ENCODE measurements at regions not wholly inside any gene's neighbourhood (a gene's known extent, or its start where the extent isn't known, plus 50 kb on each side); places are given as distances from the start of the nearest gene placed in this dataset.

GRCh38 chr5:74079971-74080556, 454.1 kb downstream of the ARHGEF28 start:
- Histone ChIP-seq H3K4me3 (no peak overlapping the region), H3K27ac (no peak overlapping the region), H3K36me3 (no peaks in the 10 kb centered on the region), H3K27me3 (no peaks in the 10 kb centered on the region), H3K9me3 (replicated peaks) (no peaks in the 10 kb centered on the region), H3K4me1 (peaks cover 19% of the 10 kb centered on the region)
- no peak for DNase-seq

- H3K27me3 ChIP-seq = no peaks in the 10 kb centered on the region
- peak overlapping the region; percentile 53 for H3K27ac ChIP-seq
Observed at GRCh38 chr5:74075501-74076484, 449.8 kb downstream of the ARHGEF28 start.

GRCh38 chr5:74074111-74074510, 448.1 kb downstream of the ARHGEF28 start:
- H3K27ac ChIP-seq = peak overlapping the region; percentile 53
- peaks cover 52% of the 10 kb centered on the region for H3K4me1 ChIP-seq
- H3K9me3 ChIP-seq (replicated peaks) = 0 out of 2 replicates have a peak, but pooled peaks cover 3% of the 10 kb centered on the region
- H3K4me3 ChIP-seq = no peak overlapping the region
- peak; percentile 14 to 52 for DNase-seq
- no peaks in the 10 kb centered on the region for H3K27me3 ChIP-seq
- H3K36me3 ChIP-seq = no peaks in the 10 kb centered on the region

More at GRCh38 chr5:74075501-74076484, 449.8 kb downstream of the ARHGEF28 start:
- no peak for DNase-seq
- Histone ChIP-seq H3K9me3 (replicated peaks) (0 out of 2 replicates have a peak, but pooled peaks cover 3% of the 10 kb centered on the region), H3K36me3 (no peaks in the 10 kb centered on the region), H3K4me1 (peaks cover 54% of the 10 kb centered on the region), H3K4me3 (no peak overlapping the region)

- Histone ChIP-seq H3K9me3 (replicated peaks) (0 out of 2 replicates have a peak, but pooled peaks cover 3% of the 10 kb centered on the region), H3K4me3 (no peak overlapping the region), H3K27me3 (no peaks in the 10 kb centered on the region), H3K4me1 (peaks cover 53% of the 10 kb centered on the region), H3K36me3 (no peaks in the 10 kb centered on the region), H3K27ac (no peak overlapping the region)
- DNase-seq = no peak
Observed at GRCh38 chr5:74073257-74073656, 447.3 kb downstream of the ARHGEF28 start.

GRCh38 chr5:74072646-74073045, 446.6 kb downstream of the ARHGEF28 start:
- Histone ChIP-seq H3K4me3 (no peak overlapping the region), H3K27me3 (no peaks in the 10 kb centered on the region), H3K27ac (no peak overlapping the region), H3K9me3 (replicated peaks) (0 out of 2 replicates have a peak, but pooled peaks cover 3% of the 10 kb centered on the region), H3K4me1 (peaks cover 59% of the 10 kb centered on the region), H3K36me3 (no peaks in the 10 kb centered on the region)
- DNase-seq = no peak

- 0 out of 2 replicates have a peak, but pooled peaks cover 3% of the 10 kb centered on the region for H3K9me3 ChIP-seq (replicated peaks)
- H3K4me3 ChIP-seq = no peak overlapping the region
- no peak overlapping the region for H3K27ac ChIP-seq
- no peaks in the 10 kb centered on the region for H3K27me3 ChIP-seq
- peaks cover 56% of the 10 kb centered on the region for H3K4me1 ChIP-seq
- no peaks in the 10 kb centered on the region for H3K36me3 ChIP-seq
- DNase-seq = peak in 1 of 2 experiments; percentile 51
Observed at GRCh38 chr5:74070766-74071165, 444.8 kb downstream of the ARHGEF28 start.

- H3K4me3 ChIP-seq = no peak overlapping the region
- 0 out of 2 replicates have a peak, but pooled peaks cover 3% of the 10 kb centered on the region for H3K9me3 ChIP-seq (replicated peaks)
- H3K27ac ChIP-seq = no peak overlapping the region
- no peak for DNase-seq
- H3K36me3 ChIP-seq = no peaks in the 10 kb centered on the region
- H3K27me3 ChIP-seq = no peaks in the 10 kb centered on the region
- peaks cover 49% of the 10 kb centered on the region for H3K4me1 ChIP-seq
Observed at GRCh38 chr5:74069741-74070140, 443.7 kb downstream of the ARHGEF28 start.

GRCh38 chr5:74067748-74068541, 441.9 kb downstream of the ARHGEF28 start:
- Histone ChIP-seq H3K36me3 (no peaks in the 10 kb centered on the region), H3K4me3 (no peak overlapping the region), H3K27me3 (no peaks in the 10 kb centered on the region), H3K27ac (peak overlapping the region; percentile 15), H3K9me3 (replicated peaks) (0 out of 2 replicates have a peak, but pooled peaks cover 3% of the 10 kb centered on the region), H3K4me1 (peaks cover 47% of the 10 kb centered on the region)
- peak in 1 of 2 experiments; percentile 63 for DNase-seq

GRCh38 chr5:74064911-74065310, 438.9 kb downstream of the ARHGEF28 start:
- no peak for DNase-seq
- H3K27ac ChIP-seq = peak overlapping the region; percentile 63; the same call in 1 of the 2 replicates
- no peak overlapping the region for H3K4me3 ChIP-seq
- no peaks in the 10 kb centered on the region for H3K9me3 ChIP-seq (replicated peaks)
- no peaks in the 10 kb centered on the region for H3K36me3 ChIP-seq
- no peaks in the 10 kb centered on the region for H3K27me3 ChIP-seq
- H3K4me1 ChIP-seq = peaks cover 42% of the 10 kb centered on the region

- peak overlapping the region; percentile 63 for H3K27ac ChIP-seq
Observed at GRCh38 chr5:74064225-74064624, 438.2 kb downstream of the ARHGEF28 start.

GRCh38 chr5:74063821-74064220, 437.8 kb downstream of the ARHGEF28 start:
- H3K9me3 ChIP-seq (replicated peaks) = no peaks in the 10 kb centered on the region
- no peaks in the 10 kb centered on the region for H3K36me3 ChIP-seq
- DNase-seq = peak; percentile 91 to 95
- H3K4me1 ChIP-seq = peaks cover 42% of the 10 kb centered on the region
- H3K27ac ChIP-seq = peak overlapping the region; percentile 63
- H3K4me3 ChIP-seq = no peak overlapping the region
- H3K27me3 ChIP-seq = no peaks in the 10 kb centered on the region

More at GRCh38 chr5:74064225-74064624, 438.2 kb downstream of the ARHGEF28 start:
- Histone ChIP-seq H3K36me3 (no peaks in the 10 kb centered on the region), H3K4me1 (peaks cover 42% of the 10 kb centered on the region), H3K9me3 (replicated peaks) (no peaks in the 10 kb centered on the region), H3K4me3 (no peak overlapping the region), H3K27me3 (no peaks in the 10 kb centered on the region)
- DNase-seq = peak in 1 of 2 experiments; percentile 61

- Histone ChIP-seq H3K27me3 (no peaks in the 10 kb centered on the region), H3K4me1 (peaks cover 41% of the 10 kb centered on the region), H3K4me3 (no peak overlapping the region), H3K27ac (peak overlapping the region; percentile 63), H3K9me3 (replicated peaks) (no peaks in the 10 kb centered on the region), H3K36me3 (no peaks in the 10 kb centered on the region)
- no peak for DNase-seq
Observed at GRCh38 chr5:74063346-74063745, 437.4 kb downstream of the ARHGEF28 start.

GRCh38 chr5:74061292-74061691, 435.3 kb downstream of the ARHGEF28 start:
- no peak overlapping the region for H3K4me3 ChIP-seq
- no peaks in the 10 kb centered on the region for H3K9me3 ChIP-seq (replicated peaks)
- no peak for DNase-seq
- no peak overlapping the region for H3K27ac ChIP-seq
- no peaks in the 10 kb centered on the region for H3K27me3 ChIP-seq
- peaks cover 30% of the 10 kb centered on the region for H3K4me1 ChIP-seq
- H3K36me3 ChIP-seq = no peaks in the 10 kb centered on the region

- H3K36me3 ChIP-seq = no peaks in the 10 kb centered on the region
- H3K4me3 ChIP-seq = no peak overlapping the region
- no peaks in the 10 kb centered on the region for H3K27me3 ChIP-seq
- no peak overlapping the region for H3K27ac ChIP-seq
- H3K4me1 ChIP-seq = peaks cover 40% of the 10 kb centered on the region
- DNase-seq = no peak
- no peaks in the 10 kb centered on the region for H3K9me3 ChIP-seq (replicated peaks)
Observed at GRCh38 chr5:74059706-74060105, 433.7 kb downstream of the ARHGEF28 start.
